ENCODE measurements at regions not wholly inside any gene's neighbourhood (a gene's known extent, or its start where the extent isn't known, plus 50 kb on each side); places are given as distances from the start of the nearest gene placed in this dataset.

DNA sequence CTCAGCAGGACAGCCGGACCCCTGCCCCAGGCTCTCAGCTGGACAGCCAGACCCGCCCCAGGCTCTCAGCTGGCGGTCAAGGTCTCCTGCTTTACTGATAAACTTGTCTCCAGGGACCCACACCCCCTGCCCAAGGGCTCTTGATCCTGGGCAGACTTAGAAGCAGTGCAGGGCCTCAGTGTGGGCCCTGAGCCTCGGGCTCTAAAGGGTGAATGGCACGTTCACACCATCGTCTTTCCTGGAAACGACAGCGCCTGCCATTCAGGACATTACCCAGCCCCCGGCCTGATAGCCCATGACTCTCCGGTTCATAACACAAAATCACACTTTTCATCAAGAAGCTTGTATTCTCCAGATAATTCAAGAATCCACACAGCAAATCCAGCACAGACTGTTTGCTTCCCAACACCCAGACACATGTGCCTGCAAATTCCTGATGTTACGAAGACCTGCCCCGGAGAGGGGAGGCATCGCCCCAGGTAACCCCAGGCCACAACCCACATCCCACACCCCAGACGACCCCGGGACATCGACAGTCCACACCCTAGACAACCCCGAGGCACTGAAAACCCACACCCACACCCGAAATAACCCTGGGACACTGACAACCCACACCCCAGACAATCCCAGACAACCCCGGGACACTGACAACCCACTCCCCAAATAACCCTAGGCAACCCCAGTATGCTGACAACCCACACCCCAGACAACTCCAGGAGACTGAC, 136.8 kb downstream of the FAM53A start:
- no peak for TF ChIP-seq CTCF (IDR thresholded peaks at IDR 0.05)
- no peak for TF ChIP-seq POLR2AphosphoS5 (IDR thresholded peaks at IDR 0.05)
- no peak for TF ChIP-seq POLR2A (IDR thresholded peaks at IDR 0.05)
- no peak for TF ChIP-seq EP300 (IDR thresholded peaks at IDR 0.05)
